ENCODE measurements at regions not wholly inside any gene's neighbourhood (a gene's known extent, or its start where the extent isn't known, plus 50 kb on each side); places are given as distances from the start of the nearest gene placed in this dataset.

GRCh38 chr2:16767789-16768476, 102.3 kb upstream of the CYRIA start:
- POLR2A ChIA-PET (ENCODE audit: low non-redundant PET), result no interaction called here
- CTCF ChIA-PET, result interaction anchor here (0.6 to 1.4 kb wide), 2 partner anchors 11 to 742 kb away, joined by 3 to 5 read pairs; no protein-coding TSS in a partner anchor
- no peak for TF ChIP-seq CTCF (conservative IDR thresholded peaks at IDR 0.05; ENCODE audit: low read depth)

GRCh38 chr2:16765356-16765755, 99.7 kb upstream of the CYRIA start:
- ChIA-PET CTCF (no interaction called here), POLR2A (ENCODE audit: low non-redundant PET) (no interaction called here)
- TF ChIP-seq CTCF (conservative IDR thresholded peaks at IDR 0.05; ENCODE audit: low read depth), result no peak
- no peak for DNase-seq (ENCODE audit: low spot score)
- no peak overlapping the region for H3K27ac ChIP-seq

More at GRCh38 chr2:16767789-16768476, 102.3 kb upstream of the CYRIA start:
- DNase-seq (ENCODE audit: low spot score), result no peak
- H3K27ac ChIP-seq, result no peak overlapping the region

- no peak for DNase-seq (ENCODE audit: low spot score)
- ChIA-PET CTCF (no interaction called here), POLR2A (ENCODE audit: low non-redundant PET) (no interaction called here)
- no peak for TF ChIP-seq CTCF (conservative IDR thresholded peaks at IDR 0.05; ENCODE audit: low read depth)
- H3K27ac ChIP-seq, result no peak overlapping the region
Observed at GRCh38 chr2:16764487-16764886, 98.9 kb upstream of the CYRIA start.

GRCh38 chr2:16763493-16763899, 97.9 kb upstream of the CYRIA start:
- DNase-seq (ENCODE audit: low spot score), result no peak
- no peak overlapping the region for H3K27ac ChIP-seq
- ChIA-PET POLR2A (ENCODE audit: low non-redundant PET) (no interaction called here), CTCF (no interaction called here)
- TF ChIP-seq CTCF (conservative IDR thresholded peaks at IDR 0.05; ENCODE audit: low read depth), result no peak

- no peak for TF ChIP-seq CTCF (conservative IDR thresholded peaks at IDR 0.05; ENCODE audit: low read depth)
- H3K27ac ChIP-seq, result no peak overlapping the region
- ChIA-PET POLR2A (ENCODE audit: low non-redundant PET) (no interaction called here), CTCF (no interaction called here)
- DNase-seq (ENCODE audit: low spot score), result no peak
Observed at GRCh38 chr2:16763056-16763455, 97.4 kb upstream of the CYRIA start.

GRCh38 chr2:16760426-16760825, 94.8 kb upstream of the CYRIA start:
- CTCF ChIA-PET, result no interaction called here

More at GRCh38 chr2:16760426-16760825, 94.8 kb upstream of the CYRIA start:
- no peak for DNase-seq (ENCODE audit: low spot score)
- no peak overlapping the region for H3K27ac ChIP-seq
- no peak for TF ChIP-seq CTCF (conservative IDR thresholded peaks at IDR 0.05; ENCODE audit: low read depth)
- POLR2A ChIA-PET (ENCODE audit: low non-redundant PET), result no interaction called here
